Upper lobe of left lung (tissue), 6 donors: ENCODE measurements at regions not wholly inside any gene's neighbourhood (a gene's known extent, or its start where the extent isn't known, plus 50 kb on each side); places are given as distances from the start of the nearest gene placed in this dataset.
A peak's percentile ranks its signal among the peaks of the same experiment; 100 is the strongest.

Experiments
- ATAC-seq, 2 donors: fragments of 200-7000 bp; cut with Tn5 transposase; one replicate each; pipeline ENCODE4 v1.9.1; 2022; ENCODE audit warnings: mild to moderate bottlenecking in 2 of 2, moderate library complexity in 2 of 2; ENCODE audit not compliant: low FRiP score in 2 of 2
- DNase-seq, 2 donors: peaks; one replicate each; pipeline ENCODE4 v3.0.0-alpha.2; 2019 to 2020
- H3K27ac ChIP-seq, 4 donors: fragments of 200-600 bp; sonication (generic); one replicate each; pipeline ENCODE4 v1.5.1; 2016 to 2019
- H3K27me3 ChIP-seq, 4 donors: fragments of 200-600 bp; sonication (generic); one replicate each; pipeline ENCODE4 v1.5.1; 2017 to 2019
- H3K36me3 ChIP-seq, 4 donors: fragments of 200-600 bp; sonication (generic); one replicate each; pipeline ENCODE4 v1.5.1; 2016 to 2019
- H3K4me1 ChIP-seq, 4 donors: fragments of 200-600 bp; sonication (generic); one replicate each; pipeline ENCODE4 v1.5.1; 2018 to 2019
- H3K4me3 ChIP-seq, 4 donors: fragments of 200-600 bp; sonication (generic); one replicate each; pipeline ENCODE4 v1.5.1; 2017 to 2019; ENCODE audit warnings: mild to moderate bottlenecking in 2 of 4, moderate library complexity in 1 of 4
- H3K9me3 ChIP-seq, 4 donors: fragments of 200-600 bp; sonication (generic); one replicate each; pipeline ENCODE4 v1.5.1; 2018 to 2019
- CTCF ChIP-seq, 6 experiments: fragments of 450-650 bp in 4 of 6; fragments of 200-600 bp in 2 of 6; sonication (generic) in 2 of 6; IDR thresholded peaks; one replicate each; pipeline ENCODE4 v1.5.1; 2016 to 2019; ENCODE audit warnings: antibody characterized with exemption in 6 of 6
- EP300 ChIP-seq, 4 donors: sonication (generic); formaldehyde crosslinking; IDR thresholded peaks; one replicate each; pipeline ENCODE4 v1.5.1; 2017; ENCODE audit warnings: antibody characterized with exemption in 4 of 4, control low read depth in 2 of 4
- POLR2A ChIP-seq, 4 donors: fragments of 450-650 bp; IDR thresholded peaks; one replicate each; pipeline ENCODE4 v1.5.1; 2016 to 2017; ENCODE audit warnings: antibody characterized with exemption in 4 of 4, mild to moderate bottlenecking in 2 of 4
- POLR2AphosphoS5 ChIP-seq, 2 donors: sonication (generic); formaldehyde crosslinking; IDR thresholded peaks; one replicate each; pipeline ENCODE4 v1.5.1; 2017; ENCODE audit warnings: antibody characterized with exemption in 2 of 2
- WGBS, 2 donors: methylation state at CpG; one replicate each; pipeline ENCODE4 v1.1.5; 2017 to 2018; 5-methylcytosine and 5-hydroxymethylcytosine counted together
- donor health status: DM: no; HTN: no; CAD: no; lungs with moderate emphysema.
- donor health status: DM: no; HTN: yes; CAD: no; lungs with severe emphysema.

GRCh38 chr1:38207906-38208305, 161.3 kb upstream of the POU3F1 start:
- H3K27me3 ChIP-seq: no peaks in the 10 kb centered on the region
- H3K4me3 ChIP-seq: no peak overlapping the region
- TF ChIP-seq EP300 (IDR thresholded peaks at IDR 0.05) (no peak), POLR2AphosphoS5 (IDR thresholded peaks at IDR 0.05) (no peak), POLR2A (IDR thresholded peaks at IDR 0.05) (no peak), CTCF (IDR thresholded peaks at IDR 0.05) (no peak)
- no peak for DNase-seq
- ATAC-seq: no peak
- H3K27ac ChIP-seq: no peak overlapping the region
- H3K4me1 ChIP-seq: no peaks in the 10 kb centered on the region
- H3K9me3 ChIP-seq: no peaks in the 10 kb centered on the region
- WGBS, 2 donors: 87 to 90% methylated on average over 4 of the region's 4 CpGs
- no peaks in the 10 kb centered on the region for H3K36me3 ChIP-seq

- no peak for TF ChIP-seq POLR2A (IDR thresholded peaks at IDR 0.05)
- TF ChIP-seq CTCF (IDR thresholded peaks at IDR 0.05): no peak
- TF ChIP-seq EP300 (IDR thresholded peaks at IDR 0.05): no peak
- TF ChIP-seq POLR2AphosphoS5 (IDR thresholded peaks at IDR 0.05): no peak
- Histone ChIP-seq H3K9me3 (no peaks in the 10 kb centered on the region), H3K27ac (no peak overlapping the region), H3K36me3 (no peaks in the 10 kb centered on the region), H3K4me1 (no peaks in the 10 kb centered on the region), H3K4me3 (no peak overlapping the region), H3K27me3 (no peaks in the 10 kb centered on the region)
- peak in 1 of 2 donors; percentile 67 for DNase-seq
- no peak for ATAC-seq
- WGBS, 2 donors: 90 to 95% methylated on average over 8 to 15 of the region's 15 CpGs
Measured at GRCh38 chr1:38207275-38207674, 160.7 kb upstream of the POU3F1 start.

- TF ChIP-seq CTCF (IDR thresholded peaks at IDR 0.05) (no peak), POLR2A (IDR thresholded peaks at IDR 0.05) (no peak), EP300 (IDR thresholded peaks at IDR 0.05) (no peak), POLR2AphosphoS5 (IDR thresholded peaks at IDR 0.05) (no peak)
- Histone ChIP-seq H3K4me1 (no peaks in the 10 kb centered on the region), H3K27me3 (no peaks in the 10 kb centered on the region), H3K4me3 (no peak overlapping the region), H3K9me3 (peaks cover 0 to 3% (median 0%) of the 10 kb centered on the region in 4 donors), H3K27ac (no peak overlapping the region), H3K36me3 (no peaks in the 10 kb centered on the region)
- WGBS, 2 donors: 92 to 94% methylated on average over 3 of the region's 3 CpGs
- ATAC-seq (no peak), DNase-seq (no peak)
Measured at GRCh38 chr1:38204698-38205097, 158.1 kb upstream of the POU3F1 start.

GRCh38 chr1:38203441-38203840, 156.8 kb upstream of the POU3F1 start:
- no peak overlapping the region for H3K27ac ChIP-seq
- no peaks in the 10 kb centered on the region for H3K4me1 ChIP-seq
- H3K9me3 ChIP-seq: peaks cover 0 to 3% (median 0%) of the 10 kb centered on the region in 4 donors
- H3K27me3 ChIP-seq: no peaks in the 10 kb centered on the region
- no peak for TF ChIP-seq POLR2AphosphoS5 (IDR thresholded peaks at IDR 0.05)
- TF ChIP-seq EP300 (IDR thresholded peaks at IDR 0.05): no peak
- TF ChIP-seq CTCF (IDR thresholded peaks at IDR 0.05): no peak
- no peak for TF ChIP-seq POLR2A (IDR thresholded peaks at IDR 0.05)
- no peaks in the 10 kb centered on the region for H3K36me3 ChIP-seq
- no peak for DNase-seq
- no peak for ATAC-seq
- H3K4me3 ChIP-seq: no peak overlapping the region
- WGBS, 2 donors: 40 to 45% methylated on average over 4 of the region's 4 CpGs

- H3K27me3 ChIP-seq: no peaks in the 10 kb centered on the region
- 43 to 72% methylated on average over 1 of the region's 1 CpG for WGBS, 2 donors
- no peak for TF ChIP-seq EP300 (IDR thresholded peaks at IDR 0.05)
- no peak for TF ChIP-seq POLR2A (IDR thresholded peaks at IDR 0.05)
- no peak for TF ChIP-seq CTCF (IDR thresholded peaks at IDR 0.05)
- TF ChIP-seq POLR2AphosphoS5 (IDR thresholded peaks at IDR 0.05): no peak
- H3K4me3 ChIP-seq: no peak overlapping the region
- peaks cover 0 to 3% (median 0%) of the 10 kb centered on the region in 4 donors for H3K9me3 ChIP-seq
- peaks cover 0 to 3% (median 2%) of the 10 kb centered on the region in 4 donors for H3K4me1 ChIP-seq
- H3K36me3 ChIP-seq: no peaks in the 10 kb centered on the region
- DNase-seq (no peak), ATAC-seq (no peak)
- no peak overlapping the region for H3K27ac ChIP-seq
Measured at GRCh38 chr1:38201431-38201830, 154.8 kb upstream of the POU3F1 start.
